HG03196 (cell line): ENCODE measurements at regions not wholly inside any gene's neighbourhood (a gene's known extent, or its start where the extent isn't known, plus 50 kb on each side); places are given as distances from the start of the nearest gene placed in this dataset.
"Not testable (repeated sequence)": the region's sequence is repeated elsewhere in the genome, so short reads cannot be mapped to it uniquely, and the experiment has no call there.

Experiments used
- ATAC-seq: cut with Tn5 transposase; IDR thresholded peaks from one replicate; pipeline ENCODE4 v1.9.1; 2021; ENCODE audit not compliant: unreplicated experiment

- ATAC-seq: no peak
Measured at GRCh38 chr1:184889166-184889565, 85.1 kb downstream of the NIBAN1 start.

GRCh38 chr1:184888505-184888904 lies 85.8 kb downstream of the NIBAN1 start:
- no peak for ATAC-seq

GRCh38 chr1:184882957-184883815 lies 91.1 kb downstream of the NIBAN1 start:
- no peak for ATAC-seq

GRCh38 chr1:184881941-184882913 lies 92.1 kb downstream of the NIBAN1 start:
- ATAC-seq: peak; percentile 54

- ATAC-seq: no peak
Measured at GRCh38 chr1:184879876-184880557, 94.3 kb downstream of the NIBAN1 start.

- no peak for ATAC-seq
Measured at GRCh38 chr1:184878602-184879001, 95.7 kb downstream of the NIBAN1 start.

GRCh38 chr1:184878002-184878401 lies 96.3 kb downstream of the NIBAN1 start:
- no peak for ATAC-seq

- ATAC-seq: not testable (repeated sequence)
Measured at GRCh38 chr1:184876015-184876414, 98.3 kb downstream of the NIBAN1 start.

- ATAC-seq: no peak
Measured at GRCh38 chr1:184875218-184875617, 99.1 kb downstream of the NIBAN1 start.

- ATAC-seq: no peak
Measured at GRCh38 chr1:184870319-184870718, 104.0 kb downstream of the NIBAN1 start.

- no peak for ATAC-seq
Measured at GRCh38 chr1:184867866-184868689, 106.2 kb downstream of the NIBAN1 start.

- ATAC-seq: peak; percentile 96
Measured at GRCh38 chr1:184866991-184867788, 107.1 kb downstream of the NIBAN1 start.

- ATAC-seq: peak; percentile 10
Measured at GRCh38 chr1:184866586-184866985, 107.7 kb downstream of the NIBAN1 start.

GRCh38 chr1:184865831-184866230 lies 108.5 kb downstream of the NIBAN1 start:
- ATAC-seq: no peak

GRCh38 chr1:184861755-184862336 lies 107.2 kb upstream of the EDEM3 start:
- ATAC-seq: no peak

GRCh38 chr1:184860985-184861754 lies 106.5 kb upstream of the EDEM3 start:
- ATAC-seq: peak; percentile 56

GRCh38 chr1:184860535-184860934 lies 105.9 kb upstream of the EDEM3 start:
- no peak for ATAC-seq

- no peak for ATAC-seq
Measured at GRCh38 chr1:184859381-184860105, 104.9 kb upstream of the EDEM3 start.
